ENCODE measurements at regions not wholly inside any gene's neighbourhood (a gene's known extent, or its start where the extent isn't known, plus 50 kb on each side); places are given as distances from the start of the nearest gene placed in this dataset.

DNA sequence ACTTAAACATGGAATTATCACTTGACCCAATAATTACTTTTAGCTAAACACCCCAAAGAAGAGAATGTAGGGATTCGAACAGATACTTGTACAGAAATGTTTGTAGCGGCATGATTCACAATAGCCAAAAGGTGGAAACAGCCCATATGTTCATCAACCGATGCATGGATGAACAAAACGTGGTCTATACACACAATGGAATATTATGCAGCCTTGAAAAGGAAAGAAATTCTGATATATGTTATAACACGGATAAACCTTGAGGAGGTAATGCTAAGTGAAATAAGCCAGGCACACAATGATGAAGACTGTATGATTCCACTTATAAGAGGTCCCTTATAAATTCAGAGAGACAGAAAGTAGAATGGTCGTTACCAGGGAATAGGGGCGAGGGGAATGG lies 659.4 kb downstream of the MED13L start:
- TF ChIP-seq, protein P1, sequence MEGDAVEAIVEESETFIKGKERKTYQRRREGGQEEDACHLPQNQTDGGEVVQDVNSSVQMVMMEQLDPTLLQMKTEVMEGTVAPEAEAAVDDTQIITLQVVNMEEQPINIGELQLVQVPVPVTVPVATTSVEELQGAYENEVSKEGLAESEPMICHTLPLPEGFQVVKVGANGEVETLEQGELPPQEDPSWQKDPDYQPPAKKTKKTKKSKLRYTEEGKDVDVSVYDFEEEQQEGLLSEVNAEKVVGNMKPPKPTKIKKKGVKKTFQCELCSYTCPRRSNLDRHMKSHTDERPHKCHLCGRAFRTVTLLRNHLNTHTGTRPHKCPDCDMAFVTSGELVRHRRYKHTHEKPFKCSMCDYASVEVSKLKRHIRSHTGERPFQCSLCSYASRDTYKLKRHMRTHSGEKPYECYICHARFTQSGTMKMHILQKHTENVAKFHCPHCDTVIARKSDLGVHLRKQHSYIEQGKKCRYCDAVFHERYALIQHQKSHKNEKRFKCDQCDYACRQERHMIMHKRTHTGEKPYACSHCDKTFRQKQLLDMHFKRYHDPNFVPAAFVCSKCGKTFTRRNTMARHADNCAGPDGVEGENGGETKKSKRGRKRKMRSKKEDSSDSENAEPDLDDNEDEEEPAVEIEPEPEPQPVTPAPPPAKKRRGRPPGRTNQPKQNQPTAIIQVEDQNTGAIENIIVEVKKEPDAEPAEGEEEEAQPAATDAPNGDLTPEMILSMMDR (IDR thresholded peaks at IDR 0.05 in 2 of 3, conservative IDR thresholded peaks at IDR 0.05 in 1 of 3; ENCODE audit: borderline replicate concordance in 1 of 3, insufficient read depth in 1 of 3, low read depth in 2 of 3, low read length in 2 of 3), result no peak
- no peak for TF ChIP-seq POLR2AphosphoS5 (IDR thresholded peaks at IDR 0.05; ENCODE audit: low read depth, low read length)
- TF ChIP-seq, protein P2, sequence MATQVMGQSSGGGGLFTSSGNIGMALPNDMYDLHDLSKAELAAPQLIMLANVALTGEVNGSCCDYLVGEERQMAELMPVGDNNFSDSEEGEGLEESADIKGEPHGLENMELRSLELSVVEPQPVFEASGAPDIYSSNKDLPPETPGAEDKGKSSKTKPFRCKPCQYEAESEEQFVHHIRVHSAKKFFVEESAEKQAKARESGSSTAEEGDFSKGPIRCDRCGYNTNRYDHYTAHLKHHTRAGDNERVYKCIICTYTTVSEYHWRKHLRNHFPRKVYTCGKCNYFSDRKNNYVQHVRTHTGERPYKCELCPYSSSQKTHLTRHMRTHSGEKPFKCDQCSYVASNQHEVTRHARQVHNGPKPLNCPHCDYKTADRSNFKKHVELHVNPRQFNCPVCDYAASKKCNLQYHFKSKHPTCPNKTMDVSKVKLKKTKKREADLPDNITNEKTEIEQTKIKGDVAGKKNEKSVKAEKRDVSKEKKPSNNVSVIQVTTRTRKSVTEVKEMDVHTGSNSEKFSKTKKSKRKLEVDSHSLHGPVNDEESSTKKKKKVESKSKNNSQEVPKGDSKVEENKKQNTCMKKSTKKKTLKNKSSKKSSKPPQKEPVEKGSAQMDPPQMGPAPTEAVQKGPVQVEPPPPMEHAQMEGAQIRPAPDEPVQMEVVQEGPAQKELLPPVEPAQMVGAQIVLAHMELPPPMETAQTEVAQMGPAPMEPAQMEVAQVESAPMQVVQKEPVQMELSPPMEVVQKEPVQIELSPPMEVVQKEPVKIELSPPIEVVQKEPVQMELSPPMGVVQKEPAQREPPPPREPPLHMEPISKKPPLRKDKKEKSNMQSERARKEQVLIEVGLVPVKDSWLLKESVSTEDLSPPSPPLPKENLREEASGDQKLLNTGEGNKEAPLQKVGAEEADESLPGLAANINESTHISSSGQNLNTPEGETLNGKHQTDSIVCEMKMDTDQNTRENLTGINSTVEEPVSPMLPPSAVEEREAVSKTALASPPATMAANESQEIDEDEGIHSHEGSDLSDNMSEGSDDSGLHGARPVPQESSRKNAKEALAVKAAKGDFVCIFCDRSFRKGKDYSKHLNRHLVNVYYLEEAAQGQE (IDR thresholded peaks at IDR 0.05; ENCODE audit: low read depth), result no peak
- TF ChIP-seq, protein P3, sequence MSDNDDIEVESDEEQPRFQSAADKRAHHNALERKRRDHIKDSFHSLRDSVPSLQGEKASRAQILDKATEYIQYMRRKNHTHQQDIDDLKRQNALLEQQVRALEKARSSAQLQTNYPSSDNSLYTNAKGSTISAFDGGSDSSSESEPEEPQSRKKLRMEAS (IDR thresholded peaks at IDR 0.05), result no peak
- TF ChIP-seq, protein P4, sequence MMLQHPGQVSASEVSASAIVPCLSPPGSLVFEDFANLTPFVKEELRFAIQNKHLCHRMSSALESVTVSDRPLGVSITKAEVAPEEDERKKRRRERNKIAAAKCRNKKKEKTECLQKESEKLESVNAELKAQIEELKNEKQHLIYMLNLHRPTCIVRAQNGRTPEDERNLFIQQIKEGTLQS (IDR thresholded peaks at IDR 0.05), result no peak
- TF ChIP-seq EZH2 (IDR thresholded peaks at IDR 0.05), result no peak
- TF ChIP-seq FOSL1 (IDR thresholded peaks at IDR 0.05; ENCODE audit: low read depth), result no peak
- no peak for TF ChIP-seq JUND (IDR thresholded peaks at IDR 0.05)
- TF ChIP-seq ELF1 (IDR thresholded peaks at IDR 0.05; ENCODE audit: borderline replicate concordance, low read depth), result no peak
- no peak for TF ChIP-seq EGR1 (IDR thresholded peaks at IDR 0.05; ENCODE audit: low read depth)
- no peak for TF ChIP-seq CEBPB (IDR thresholded peaks at IDR 0.05; ENCODE audit: low read depth)
- no peak for TF ChIP-seq ZFX (IDR thresholded peaks at IDR 0.05)
- no peak for TF ChIP-seq POLR2A (IDR thresholded peaks at IDR 0.05; ENCODE audit: borderline replicate concordance, extremely low read depth, insufficient read depth, insufficient read length)
- no peak for TF ChIP-seq SP1 (IDR thresholded peaks at IDR 0.05; ENCODE audit: low read depth)

All from HCT116 (cell line).